PC-3 (cell line): ENCODE measurements at regions not wholly inside any gene's neighbourhood (a gene's known extent, or its start where the extent isn't known, plus 50 kb on each side); places are given as distances from the start of the nearest gene placed in this dataset.

Source experiments
- ATAC-seq: fragments of 200-7000 bp; cut with Tn5 transposase; 2 replicates; pipeline ENCODE4 v1.9.1; 2020; ENCODE audit warnings: mild to moderate bottlenecking, moderate library complexity
- BruUV-seq: library from RNA; stranded (reverse); fragments of 400-500 nt; replicated peaks from 2 replicates; lab custom pipeline; 2021; lab: Mats Ljungman, UMichigan
- CTCF ChIA-PET: fragments of 300-600 bp; sonication (Branson Sonifier 250); formaldehyde crosslinking; loops from one replicate; lab custom pipeline; 2022; ENCODE audit warnings: antibody characterized with exemption; lab: Charles Lee
- POLR2A ChIA-PET: fragments of 300-600 bp; sonication (Branson Sonifier 250); formaldehyde crosslinking; loops from one replicate; lab custom pipeline; 2022; ENCODE audit warnings: antibody characterized with exemption; ENCODE audit not compliant: unreplicated experiment; lab: Charles Lee
- DNase-seq: peaks from one replicate; pipeline ENCODE4 v3.0.0-alpha.2; 2015
- H2AFZ ChIP-seq: fragments of 300-600 bp; sonication (generic); 2 replicates; pipeline ENCODE4 v1.6.0; 2016; ENCODE audit warnings: antibody characterized with exemption, low read length
- H3F3A ChIP-seq: fragments of 300-600 bp; sonication (generic); one replicate; pipeline ENCODE4 v1.6.0; 2017; ENCODE audit warnings: antibody characterized with exemption, low read length, control low read depth, mild to moderate bottlenecking; ENCODE audit not compliant: unreplicated experiment
- H3K27ac ChIP-seq: fragments of 300-600 bp; sonication (generic); 2 replicates; pipeline ENCODE4 v1.5.1; 2016; ENCODE audit warnings: mild to moderate bottlenecking, low read length
- H3K27me3 ChIP-seq: fragments of 300-600 bp; sonication (generic); 2 replicates; pipeline ENCODE4 v1.6.1; 2016; ENCODE audit warnings: low read length, mixed read lengths
- H3K36me3 ChIP-seq: fragments of 300-600 bp; sonication (generic); 2 replicates; pipeline ENCODE4 v1.6.1; 2016; ENCODE audit warnings: low read depth, mixed run types, low read length, mixed read lengths
- H3K4me1 ChIP-seq: fragments of 300-600 bp; sonication (generic); 2 replicates; pipeline ENCODE4 v1.5.1; 2016; ENCODE audit warnings: low read length; ENCODE audit not compliant: insufficient read depth
- H3K4me2 ChIP-seq: fragments of 300-600 bp; sonication (generic); 2 replicates; pipeline ENCODE4 v1.6.0; 2016; ENCODE audit warnings: low read length
- H3K4me3 ChIP-seq: fragments of 300-600 bp; sonication (generic); 2 replicates; pipeline ENCODE4 v1.5.1; 2016; ENCODE audit warnings: mild to moderate bottlenecking, low read length, mixed read lengths
- H3K79me2 ChIP-seq: fragments of 300-600 bp; sonication (generic); 2 replicates; pipeline ENCODE4 v1.6.1; 2017; ENCODE audit warnings: low read length, mixed read lengths
- H3K9ac ChIP-seq: fragments of 300-600 bp; sonication (generic); 2 replicates; pipeline ENCODE4 v1.6.0; 2016; ENCODE audit warnings: mild to moderate bottlenecking, low read length
- H3K9me2 ChIP-seq: fragments of 300-600 bp; sonication (generic); replicated peaks from 2 replicates; pipeline ENCODE4 v1.6.1; 2016; ENCODE audit warnings: mixed run types, low read length, mixed read lengths
- H3K9me3 ChIP-seq: fragments of 300-600 bp; sonication (generic); 2 replicates; pipeline ENCODE4 v1.6.1; 2016; ENCODE audit warnings: low read length, mixed read lengths
- H4K20me1 ChIP-seq: fragments of 300-600 bp; sonication (generic); 2 replicates; pipeline ENCODE4 v1.6.1; 2016; ENCODE audit warnings: low read length, mixed read lengths
- CTCF ChIP-seq: fragments of 300-600 bp; sonication (generic); conservative IDR thresholded peaks from 2 replicates; pipeline ENCODE4 v1.5.1; 2017; ENCODE audit warnings: antibody characterized with exemption, low read depth, mild to moderate bottlenecking, low read length
- EZH2 ChIP-seq: fragments of 300-600 bp; sonication (generic); IDR thresholded peaks from one replicate; pipeline ENCODE4 v1.6.1; 2017; ENCODE audit warnings: antibody characterized with exemption, mild to moderate bottlenecking, low read length; ENCODE audit not compliant: unreplicated experiment
- EZH2phosphoT487 ChIP-seq: fragments of 300-600 bp; sonication (generic); IDR thresholded peaks from 2 replicates; pipeline ENCODE4 v1.6.1; 2018; ENCODE audit warnings: mild to moderate bottlenecking, antibody characterized with exemption, low read length, borderline replicate concordance
- intact Hi-C: fragments of 100-400 bp; cut with micrococcal nuclease; formaldehyde crosslinking; loops from 2 replicates; pipeline ENCODE4 v1.9.0; 2023

- intact Hi-C loops = no loop called here
- no peak for DNase-seq
Measured at GRCh38 chr4:43238585-43238984, 346.1 kb downstream of the GRXCR1 start.

GRCh38 chr4:43241104-43241503 is 348.6 kb downstream of the GRXCR1 start:
- H4K20me1 ChIP-seq = no peaks in the 10 kb centered on the region
- no peaks in the 10 kb centered on the region for H3K9me2 ChIP-seq
- H3K27me3 ChIP-seq = no peaks in the 10 kb centered on the region
- DNase-seq (no peak), ATAC-seq (no peak)
- H3K4me3 ChIP-seq = no peak overlapping the region
- TF ChIP-seq EZH2phosphoT487 = no peak
- TF ChIP-seq CTCF = no peak
- no peak for TF ChIP-seq EZH2
- H3K9ac ChIP-seq = no peak overlapping the region
- no peak overlapping the region for H3K4me2 ChIP-seq
- ChIA-PET POLR2A (no interaction called here), CTCF (no interaction called here)
- no peaks in the 10 kb centered on the region for H3K4me1 ChIP-seq
- H3K27ac ChIP-seq = no peak overlapping the region
- H3K79me2 ChIP-seq = no peaks in the 10 kb centered on the region
- intact Hi-C loops = no loop called here
- no TSS peak for BruUV-seq
- H3F3A ChIP-seq = no peaks in the 10 kb centered on the region
- H2AFZ ChIP-seq = no peak overlapping the region
- no peaks in the 10 kb centered on the region for H3K36me3 ChIP-seq
- H3K9me3 ChIP-seq = no peaks in the 10 kb centered on the region

More at GRCh38 chr4:43238585-43238984, 346.1 kb downstream of the GRXCR1 start:
- Histone ChIP-seq H3F3A (no peaks in the 10 kb centered on the region), H3K36me3 (no peaks in the 10 kb centered on the region), H4K20me1 (no peaks in the 10 kb centered on the region), H3K4me2 (no peak overlapping the region), H3K9me2 (no peaks in the 10 kb centered on the region), H3K4me1 (no peaks in the 10 kb centered on the region), H3K4me3 (no peak overlapping the region), H2AFZ (no peak overlapping the region), H3K27me3 (no peaks in the 10 kb centered on the region), H3K9ac (no peak overlapping the region), H3K79me2 (no peaks in the 10 kb centered on the region), H3K27ac (no peak overlapping the region), H3K9me3 (no peaks in the 10 kb centered on the region)
- no TSS peak for BruUV-seq
- ChIA-PET POLR2A (no interaction called here), CTCF (no interaction called here)
- no peak for TF ChIP-seq CTCF
- TF ChIP-seq EZH2 = no peak
- no peak for TF ChIP-seq EZH2phosphoT487
- no peak for ATAC-seq

- no peak overlapping the region for H2AFZ ChIP-seq
- BruUV-seq = no TSS peak
- POLR2A ChIA-PET = no interaction called here
- no peaks in the 10 kb centered on the region for H3K9me2 ChIP-seq
- intact Hi-C loops = no loop called here
- H3K79me2 ChIP-seq = no peaks in the 10 kb centered on the region
- no peaks in the 10 kb centered on the region for H3K9me3 ChIP-seq
- H3K27ac ChIP-seq = no peak overlapping the region
- ATAC-seq (no peak), DNase-seq (peak; percentile 13)
- H3F3A ChIP-seq = no peaks in the 10 kb centered on the region
- H3K9ac ChIP-seq = no peak overlapping the region
- no peak overlapping the region for H3K4me2 ChIP-seq
- TF ChIP-seq EZH2 = no peak
- TF ChIP-seq EZH2phosphoT487 = no peak
- no peaks in the 10 kb centered on the region for H3K27me3 ChIP-seq
- H3K36me3 ChIP-seq = no peaks in the 10 kb centered on the region
- H3K4me3 ChIP-seq = no peak overlapping the region
- H3K4me1 ChIP-seq = no peaks in the 10 kb centered on the region
- no peaks in the 10 kb centered on the region for H4K20me1 ChIP-seq
- CTCF ChIA-PET = no interaction called here
Measured at GRCh38 chr4:43242606-43243005, 350.1 kb downstream of the GRXCR1 start.
